Left lobe of liver (tissue), 2 donors: ENCODE measurements at regions not wholly inside any gene's neighbourhood (a gene's known extent, or its start where the extent isn't known, plus 50 kb on each side); places are given as distances from the start of the nearest gene placed in this dataset.

Experiments
- ATAC-seq: fragments of 200-7000 bp; cut with Tn5 transposase; one replicate; pipeline ENCODE4 v1.9.1; 2020; ENCODE audit warnings: mild to moderate bottlenecking, moderate library complexity
- DNase-seq: peaks from one replicate; pipeline ENCODE4 v3.0.0-alpha.2; 2020; ENCODE audit warnings: low spot score
- donor health status: DM: no; HTN: no; CAD: no; lungs with moderate emphysema.
- donor health status: DM: no; HTN: yes; CAD: no.

DNA sequence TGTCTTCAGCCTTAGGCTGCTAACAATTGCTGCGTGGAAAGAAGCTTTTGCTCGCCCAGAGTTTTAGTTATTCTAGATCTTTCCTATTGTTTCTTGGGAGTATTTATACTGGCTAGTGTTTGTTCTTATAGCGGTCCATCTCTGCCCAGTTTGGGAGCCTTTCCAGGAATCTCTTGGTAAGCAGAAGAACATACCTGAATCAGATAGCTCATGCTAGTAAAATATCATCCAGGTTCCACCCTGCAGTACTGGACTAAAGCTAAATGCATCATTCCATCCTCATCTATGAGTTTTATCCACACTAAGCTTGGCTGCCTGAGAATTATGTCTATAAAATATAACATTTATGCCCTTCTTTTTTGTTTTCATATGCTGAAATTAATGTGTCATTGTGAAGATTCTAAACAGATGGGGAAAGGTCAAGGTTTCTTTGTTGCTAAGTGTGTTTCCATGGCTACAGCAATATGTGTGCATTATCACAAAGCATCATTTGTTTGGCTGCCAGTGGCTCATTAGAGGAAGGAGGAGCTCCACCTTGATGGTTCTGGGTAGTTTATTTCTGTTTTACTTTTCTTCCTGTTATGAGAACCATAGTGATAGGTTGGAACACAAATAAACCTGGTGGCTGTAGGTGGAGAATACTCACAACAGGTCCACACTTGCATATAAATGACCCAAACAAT is 182.8 kb downstream of the PIK3C3 start:
- ATAC-seq, result no peak
- no peak for DNase-seq

DNA sequence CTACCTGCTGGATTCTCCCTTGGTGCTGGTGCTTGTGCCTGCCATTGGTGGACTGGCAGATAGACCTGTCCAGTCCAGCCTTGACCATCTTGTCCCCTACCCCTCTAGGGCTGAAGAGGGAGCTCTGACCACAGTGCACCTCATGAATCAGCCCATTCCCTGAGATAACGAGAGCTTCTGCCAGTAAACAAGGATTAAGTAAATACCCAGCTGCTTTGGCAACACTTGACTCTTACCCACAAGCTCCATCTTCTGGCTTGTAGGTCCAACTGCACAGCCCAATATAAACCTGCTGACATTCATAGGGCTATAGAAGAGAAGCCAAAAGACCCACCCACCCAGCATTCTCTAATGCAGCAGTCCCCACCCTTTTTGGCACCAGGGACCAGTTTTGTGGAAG is 186.4 kb downstream of the PIK3C3 start:
- peak; percentile 63 for DNase-seq
- ATAC-seq, result peak; percentile 99

DNA sequence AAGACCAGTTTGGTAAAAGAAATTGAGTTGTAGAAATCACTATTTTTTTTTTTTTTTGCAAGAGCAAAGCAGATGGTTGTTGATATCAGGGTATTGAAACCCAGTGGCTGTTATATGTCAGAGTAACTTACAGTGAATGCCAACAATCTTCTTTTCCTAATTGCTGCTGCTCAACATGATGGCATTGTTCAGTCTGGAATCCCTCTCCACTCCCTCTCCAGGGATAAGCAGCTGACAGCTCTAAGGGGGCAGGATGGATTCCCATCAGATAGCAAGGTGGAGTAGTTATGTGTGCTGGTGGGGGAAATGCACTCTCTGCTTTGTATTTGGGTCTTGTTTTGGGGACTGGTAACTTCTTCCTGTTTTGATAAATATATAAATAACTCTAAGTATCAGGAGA is 200.0 kb downstream of the PIK3C3 start:
- no peak for DNase-seq
- no peak for ATAC-seq

GRCh38 chr18:42156281-42156680 is 201.2 kb downstream of the PIK3C3 start:
- ATAC-seq, result no peak
- DNase-seq, result no peak

DNA sequence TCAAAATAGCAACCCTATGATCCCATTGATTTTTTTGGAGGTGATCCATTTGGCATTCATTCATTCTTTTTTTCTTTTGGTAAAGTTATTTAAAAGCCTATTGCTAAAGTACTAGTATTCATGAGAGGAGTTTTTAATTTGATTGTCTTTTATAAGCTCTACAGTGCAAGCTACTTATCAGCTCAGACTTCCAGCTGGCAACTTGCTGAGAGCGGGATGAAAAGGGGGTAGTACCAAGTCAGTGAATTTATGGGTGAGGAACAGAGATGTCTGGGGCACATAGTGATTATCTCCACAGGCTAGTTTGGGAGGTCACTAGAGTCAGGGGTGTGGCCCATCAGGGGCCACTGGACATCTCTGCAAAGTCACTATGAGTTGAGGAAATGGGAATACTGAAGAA is 202.4 kb downstream of the PIK3C3 start:
- no peak for ATAC-seq
- DNase-seq, result no peak

DNA sequence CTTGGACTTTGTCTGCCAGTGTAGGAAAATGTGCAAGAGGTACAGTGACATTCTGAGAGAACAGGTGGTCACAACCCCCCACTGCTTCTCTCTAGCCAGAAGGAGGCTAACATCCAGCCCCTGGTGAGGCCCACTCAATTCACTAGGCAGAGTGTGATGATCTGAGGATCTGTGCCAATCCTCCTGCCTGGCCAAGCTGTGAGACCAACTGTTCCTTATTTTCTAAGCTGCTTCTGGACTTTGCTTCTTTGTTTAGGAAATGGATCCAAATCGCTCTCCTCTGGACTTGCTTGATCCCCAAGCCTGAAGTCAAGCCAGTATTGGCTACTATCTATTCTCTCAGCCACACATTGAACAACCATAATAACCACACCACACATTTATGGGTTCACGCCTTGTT is 202.8 kb downstream of the PIK3C3 start:
- peak; percentile 81 for ATAC-seq
- peak; percentile 49 for DNase-seq

GRCh38 chr18:42159146-42159545 is 204.1 kb downstream of the PIK3C3 start:
- ATAC-seq, result peak; percentile 70
- no peak for DNase-seq

DNA sequence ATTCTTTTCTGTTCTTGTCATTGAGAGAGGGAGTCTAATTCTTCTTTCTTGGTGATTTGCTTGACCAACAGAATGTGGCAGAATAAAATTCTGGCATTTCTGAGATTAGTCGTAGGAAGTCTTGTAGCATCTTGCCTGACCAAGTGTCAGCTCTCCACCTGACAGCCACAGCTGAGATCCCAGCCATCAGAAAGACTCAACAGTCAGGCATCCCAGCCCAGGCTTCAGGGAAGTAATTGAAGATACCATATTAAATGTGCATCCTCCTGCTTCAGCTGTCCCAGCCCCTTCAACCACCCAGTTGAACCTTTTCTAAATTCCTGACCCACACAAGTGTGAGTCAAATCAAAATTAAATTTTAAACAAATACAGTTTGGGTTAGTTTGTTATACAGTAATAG is 208.3 kb downstream of the PIK3C3 start:
- DNase-seq, result no peak
- no peak for ATAC-seq

GRCh38 chr18:42164556-42164955 is 209.5 kb downstream of the PIK3C3 start:
- ATAC-seq (no peak), DNase-seq (no peak)

- DNase-seq, result no peak
- ATAC-seq, result peak; percentile 22
Observed at GRCh38 chr18:42165922-42166513, 211.0 kb downstream of the PIK3C3 start.

DNA sequence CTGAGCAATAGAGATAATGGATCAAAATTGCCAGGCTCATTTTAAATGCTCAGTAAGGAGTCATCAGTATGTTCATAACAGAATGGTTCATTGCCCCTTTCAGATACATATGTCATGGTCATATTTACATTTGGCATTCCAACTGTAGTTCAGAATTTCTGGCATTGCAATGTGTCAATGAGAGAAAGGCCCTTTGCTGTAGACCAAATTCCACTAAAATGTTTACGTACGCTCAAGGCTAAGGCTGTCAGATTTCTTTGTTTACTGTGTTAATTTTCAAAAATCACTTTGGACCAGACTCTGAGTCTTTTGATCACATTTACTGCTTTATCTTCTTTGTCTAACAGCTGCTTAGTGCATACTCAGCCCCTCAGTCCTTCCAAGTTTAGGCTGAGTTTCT is 213.5 kb downstream of the PIK3C3 start:
- DNase-seq (no peak), ATAC-seq (no peak)

DNA sequence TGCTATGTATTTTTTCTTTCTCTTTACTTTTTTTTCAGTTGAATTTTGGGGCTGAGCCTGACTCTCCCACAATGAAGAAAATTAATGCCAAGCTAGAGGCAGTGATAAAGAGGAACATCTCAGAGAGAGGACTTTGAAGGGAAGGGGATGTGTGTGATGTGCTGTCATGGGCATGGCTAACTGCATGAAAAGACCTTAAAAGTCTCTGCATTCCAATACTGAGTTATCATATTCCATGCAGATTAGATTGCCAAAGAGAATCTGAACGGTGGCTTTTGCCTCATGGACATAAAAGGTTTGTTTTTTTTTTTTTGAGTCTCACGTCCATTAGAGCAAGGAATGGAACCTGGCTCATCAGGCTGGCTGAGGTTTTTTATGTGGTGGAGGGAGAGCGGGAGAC is 213.9 kb downstream of the PIK3C3 start:
- ATAC-seq, result no peak

DNA sequence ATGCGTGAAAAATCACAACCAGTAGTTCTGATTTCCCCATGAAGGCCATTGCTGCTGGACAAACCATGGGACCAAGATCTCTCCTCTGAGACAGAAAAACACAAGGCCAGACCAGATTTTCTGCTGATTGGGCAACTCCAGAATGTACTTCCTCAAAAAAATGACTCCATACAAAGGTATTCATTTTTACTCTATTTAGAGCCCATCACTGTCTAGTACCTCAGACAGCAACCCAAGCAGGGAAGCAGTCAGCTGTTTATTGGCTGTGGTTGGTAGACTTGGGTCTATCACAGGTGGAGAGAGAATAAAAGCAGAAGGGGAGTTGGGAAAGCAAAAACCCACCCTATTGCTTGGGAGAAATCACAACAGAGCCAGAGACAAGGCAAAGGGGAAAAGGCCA is 219.9 kb downstream of the PIK3C3 start:
- DNase-seq (no peak), ATAC-seq (no peak)

More for the DNA sequence above, 213.9 kb downstream of the PIK3C3 start:
- no peak for DNase-seq

GRCh38 chr18:42176599-42176998 is 221.6 kb downstream of the PIK3C3 start:
- DNase-seq, result no peak
- no peak for ATAC-seq

DNA sequence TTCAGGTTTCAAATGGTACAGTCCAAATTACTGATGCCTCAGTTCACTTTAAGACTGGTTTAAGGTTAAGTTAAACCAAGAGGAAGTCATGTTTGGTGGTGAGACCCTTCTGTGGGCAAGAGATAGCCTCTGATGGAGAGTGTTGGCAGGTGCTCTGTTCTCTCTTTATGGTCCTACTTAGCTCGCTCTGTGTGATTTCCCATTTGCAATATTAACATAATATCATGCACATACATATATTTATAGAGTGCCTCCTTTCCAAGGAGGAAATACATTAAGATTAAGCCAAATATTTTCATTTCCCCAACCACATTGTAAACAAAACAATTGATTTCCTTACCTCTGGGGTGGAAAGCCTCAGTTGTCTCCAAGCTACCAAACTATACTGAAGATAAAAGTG is 222.4 kb downstream of the PIK3C3 start:
- ATAC-seq, result no peak
- DNase-seq, result no peak

DNA sequence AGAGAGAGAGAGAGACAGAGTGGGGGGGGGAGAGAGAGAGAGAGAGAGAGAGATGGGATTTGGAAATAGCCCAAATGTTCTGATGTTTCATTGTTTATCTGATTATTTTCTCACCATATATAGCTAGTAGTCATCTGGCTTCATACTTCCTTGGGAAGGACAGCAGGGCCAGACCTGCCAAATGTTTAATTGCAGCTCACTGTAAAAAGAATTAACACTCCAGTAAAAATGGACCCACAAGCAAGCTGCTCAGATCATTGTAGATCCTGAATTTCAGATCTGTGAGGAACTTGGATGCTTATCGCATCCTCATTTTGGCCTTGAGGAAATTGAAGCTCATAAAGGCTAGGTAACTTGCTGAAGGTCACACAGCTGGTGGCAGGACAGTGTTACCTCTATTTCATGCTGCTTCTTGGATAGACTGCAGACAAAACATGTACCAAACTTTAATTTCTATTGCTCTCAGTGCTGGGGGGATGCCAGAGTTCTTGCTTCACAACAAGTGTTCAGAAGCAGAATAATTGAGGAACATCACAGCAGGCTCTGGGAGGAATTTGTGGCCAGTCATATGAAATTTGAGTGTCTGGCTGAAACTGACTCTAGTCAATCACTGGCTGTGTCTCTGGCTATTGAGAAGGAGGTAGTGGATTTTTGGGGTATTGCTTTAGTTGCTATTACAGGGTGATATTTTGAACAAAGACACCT is 223.5 kb downstream of the PIK3C3 start:
- no peak for ATAC-seq

DNA sequence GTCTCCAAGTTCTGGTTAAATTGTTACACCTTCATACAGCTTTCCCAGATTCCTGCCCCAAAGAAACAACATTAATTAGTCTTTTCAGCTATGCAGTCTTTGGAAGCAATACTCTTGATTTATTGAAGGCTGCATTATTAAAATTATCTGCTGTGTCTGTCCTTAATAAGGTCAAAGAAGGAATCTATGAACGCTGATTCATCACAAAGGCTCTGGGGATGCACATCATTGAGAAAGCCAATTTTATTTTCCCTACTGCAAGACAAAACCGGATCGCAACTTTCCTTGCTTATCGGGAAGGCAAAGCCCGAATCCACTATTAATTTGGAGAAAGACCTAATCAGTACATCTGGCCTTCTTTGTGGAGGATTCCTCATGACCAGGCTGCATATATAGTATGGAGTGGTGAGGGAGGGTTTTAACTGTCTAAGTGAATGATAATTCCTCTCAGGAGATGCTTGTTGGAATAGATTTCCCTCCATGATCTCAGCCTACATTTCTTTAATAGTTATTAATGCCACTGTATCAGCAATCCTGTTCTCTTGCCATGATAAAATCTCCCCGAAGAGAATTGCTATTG is 224.6 kb downstream of the PIK3C3 start:
- DNase-seq (no peak), ATAC-seq (no peak)

More for the DNA sequence above, 223.5 kb downstream of the PIK3C3 start:
- DNase-seq, result no peak

DNA sequence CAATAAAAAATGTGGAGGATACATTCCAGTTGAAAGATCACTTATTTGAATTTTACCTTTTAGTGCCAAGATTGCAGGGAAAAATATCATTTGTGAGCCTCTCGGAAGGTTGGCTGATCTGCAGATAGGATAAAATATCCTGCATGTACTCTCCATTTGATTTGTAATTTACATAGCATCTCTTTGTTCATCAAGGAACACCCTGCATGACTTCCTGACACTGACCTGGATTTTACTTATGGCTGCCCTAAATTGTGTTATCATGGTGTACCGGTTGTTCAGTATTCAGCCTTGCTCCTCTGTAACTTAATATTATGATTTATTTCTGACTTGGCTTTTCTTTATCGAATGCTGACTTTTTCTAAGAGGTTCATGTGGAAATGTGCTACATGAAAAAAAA is 226.4 kb downstream of the PIK3C3 start:
- ATAC-seq, result no peak

GRCh38 chr18:42182728-42183700 is 228.0 kb downstream of the PIK3C3 start:
- no peak for ATAC-seq

More for the DNA sequence above, 226.4 kb downstream of the PIK3C3 start:
- DNase-seq, result no peak

DNA sequence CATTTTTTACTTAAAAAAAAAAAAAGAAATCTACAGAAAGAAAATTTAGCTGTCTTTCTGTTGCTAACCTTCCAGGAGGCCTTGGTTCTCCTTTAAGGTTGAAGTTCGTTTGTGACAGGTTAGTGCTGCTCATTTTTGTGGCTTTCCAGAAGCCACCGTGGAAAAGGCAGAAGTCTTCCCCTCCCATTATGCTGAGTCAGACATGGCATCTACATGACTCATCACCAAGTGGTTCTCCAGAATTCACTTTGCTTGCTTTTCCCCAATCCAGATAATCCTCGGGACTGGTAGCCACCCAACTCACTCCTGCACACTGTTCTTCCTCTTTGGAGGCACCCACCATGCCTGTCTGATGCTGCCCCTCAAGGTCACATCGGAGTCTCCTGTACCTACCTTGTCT is 228.7 kb downstream of the PIK3C3 start:
- DNase-seq, result no peak
- ATAC-seq, result no peak

More at GRCh38 chr18:42182728-42183700, 228.0 kb downstream of the PIK3C3 start:
- no peak for DNase-seq
